GM23338 (cell line): ENCODE measurements at regions not wholly inside any gene's neighbourhood (a gene's known extent, or its start where the extent isn't known, plus 50 kb on each side); places are given as distances from the start of the nearest gene placed in this dataset.

Experiments used
- ATAC-seq: fragments of 200-7000 bp; cut with Tn5 transposase; 3 replicates; pipeline ENCODE4 v1.9.1; 2020
- DNase-seq: peaks from one replicate; pipeline ENCODE4 v3.0.0-alpha.2; 2015; ENCODE audit warnings: low spot score
- H2AFZ ChIP-seq: fragments of 200-600 bp; sonication (generic); 2 replicates; pipeline ENCODE4 v1.8.0; 2016; ENCODE audit warnings: antibody characterized with exemption, mild to moderate bottlenecking, moderate library complexity
- H3F3A ChIP-seq: fragments of 200-600 bp; sonication (generic); replicated peaks from 2 replicates; pipeline ENCODE4 v1.8.0; 2017; ENCODE audit warnings: antibody characterized with exemption, mixed run types, low read depth
- H3K27ac ChIP-seq: fragments of 200-600 bp; sonication (generic); 2 replicates; pipeline ENCODE4 v1.6.1; 2016; ENCODE audit warnings: low read depth
- H3K27me3 ChIP-seq: fragments of 200-600 bp; sonication (generic); 2 replicates; pipeline ENCODE4 v1.8.0; 2016; ENCODE audit warnings: mild to moderate bottlenecking, mixed run types, moderate library complexity; ENCODE audit not compliant: insufficient read depth
- H3K36me3 ChIP-seq: fragments of 200-600 bp; sonication (generic); 2 replicates; pipeline ENCODE4 v1.8.0; 2016; ENCODE audit warnings: mild to moderate bottlenecking; ENCODE audit not compliant: insufficient read depth
- H3K4me1 ChIP-seq: fragments of 200-600 bp; sonication (generic); 2 replicates; pipeline ENCODE4 v1.8.0; 2016; ENCODE audit warnings: mild to moderate bottlenecking, moderate library complexity; ENCODE audit not compliant: insufficient read depth
- H3K4me2 ChIP-seq: fragments of 200-600 bp; sonication (generic); 2 replicates; pipeline ENCODE4 v1.7.1; 2017; ENCODE audit warnings: mixed run types
- H3K4me3 ChIP-seq: fragments of 200-600 bp; sonication (generic); 2 replicates; pipeline ENCODE4 v1.6.1; 2016; ENCODE audit warnings: mixed run types
- H3K79me2 ChIP-seq: fragments of 200-600 bp; sonication (generic); replicated peaks from 2 replicates; pipeline ENCODE4 v1.8.0; 2017; ENCODE audit warnings: mild to moderate bottlenecking; ENCODE audit not compliant: insufficient read depth
- H3K9me2 ChIP-seq: fragments of 200-600 bp; sonication (generic); 2 replicates; pipeline ENCODE4 v1.8.0; 2017; ENCODE audit not compliant: insufficient read depth
- H4K20me1 ChIP-seq: fragments of 200-600 bp; sonication (generic); replicated peaks from 2 replicates; pipeline ENCODE4 v1.8.0; 2017; ENCODE audit warnings: mild to moderate bottlenecking; ENCODE audit not compliant: insufficient read depth
- H3K27ac Mint-ChIP-seq: 2 replicates; pipeline ENCODE4 v1.8.0; 2020; ENCODE audit warnings: inconsistent platforms, mild to moderate bottlenecking, moderate library complexity, mixed read lengths
- H3K27me3 Mint-ChIP-seq: 3 replicates; pipeline ENCODE4 v1.8.0; 2022; ENCODE audit warnings: low read depth, mild to moderate bottlenecking, moderate library complexity, mixed read lengths, inconsistent platforms; ENCODE audit not compliant: insufficient read depth, poor library complexity
- H3K36me3 Mint-ChIP-seq: 3 replicates; pipeline ENCODE4 v1.8.0; 2021; ENCODE audit warnings: low read depth, mild to moderate bottlenecking, inconsistent platforms, moderate library complexity, mixed read lengths
- H3K4me1 Mint-ChIP-seq: 3 replicates; pipeline ENCODE4 v1.8.0; 2020; ENCODE audit warnings: mild to moderate bottlenecking, inconsistent platforms, mixed read lengths
- H3K4me3 Mint-ChIP-seq: 3 replicates; pipeline ENCODE4 v1.8.0; 2021; ENCODE audit warnings: moderate library complexity, mild to moderate bottlenecking, inconsistent platforms, mixed read lengths
- H3K9me3 Mint-ChIP-seq: 3 replicates; pipeline ENCODE4 v1.8.0; 2020; ENCODE audit warnings: moderate library complexity, mild to moderate bottlenecking, inconsistent platforms, mixed read lengths
- CREB1 ChIP-seq: fragments of 250-450 bp; sonication (Bioruptor Pico); IDR thresholded peaks from 2 replicates; pipeline ENCODE4 v1.5.0; 2020; ENCODE audit warnings: low read depth, mild to moderate bottlenecking, moderate library complexity
- CTCF ChIP-seq, 2 experiments: fragments of 200-600 bp in 1 of 2; sonication (generic) in 1 of 2; conservative IDR thresholded peaks; 2 replicates each; pipeline versions ENCODE4 v1.5.1 to v1.6.1; 2016 to 2017; ENCODE audit warnings: antibody characterized with exemption in 2 of 2, low read depth in 2 of 2, mild to moderate bottlenecking in 2 of 2, moderate library complexity in 1 of 2
- EZH2 ChIP-seq: fragments of 200-600 bp; sonication (generic); IDR thresholded peaks from one replicate; pipeline ENCODE4 v1.8.0; 2017; ENCODE audit warnings: antibody characterized with exemption, mild to moderate bottlenecking, low read depth; ENCODE audit not compliant: unreplicated experiment
- EZH2phosphoT487 ChIP-seq: fragments of 200-600 bp; sonication (generic); IDR thresholded peaks from one replicate; pipeline ENCODE4 v1.8.1; 2018; ENCODE audit warnings: antibody characterized with exemption; ENCODE audit not compliant: unreplicated experiment
- JUNB ChIP-seq: IDR thresholded peaks from one replicate; pipeline ENCODE4 v1.6.1; 2016; ENCODE audit warnings: antibody characterized with exemption; ENCODE audit not compliant: unreplicated experiment
- NANOG ChIP-seq: IDR thresholded peaks from 2 replicates; pipeline ENCODE4 v1.6.1; 2016; ENCODE audit warnings: antibody characterized with exemption, borderline replicate concordance
- POLR2AphosphoS5 ChIP-seq: IDR thresholded peaks from 2 replicates; pipeline ENCODE4 v1.6.1; 2016; ENCODE audit warnings: antibody characterized with exemption, low read depth
- STAT1 ChIP-seq: IDR thresholded peaks from one replicate; pipeline ENCODE4 v1.6.1; 2016; ENCODE audit warnings: antibody characterized with exemption; ENCODE audit not compliant: unreplicated experiment
- ZNF114 ChIP-seq: fragments of 250-450 bp; sonication (Bioruptor Pico); IDR thresholded peaks from 2 replicates; pipeline ENCODE4 v1.5.0; 2020; ENCODE audit warnings: mild to moderate bottlenecking, moderate library complexity
- ZNF331 ChIP-seq: fragments of 250-450 bp; sonication (Bioruptor Pico); IDR thresholded peaks from 2 replicates; pipeline ENCODE4 v1.5.0; 2020; ENCODE audit warnings: low read depth, mild to moderate bottlenecking, moderate library complexity
- TF ChIP-seq, protein P1 (sequence below): fragments of 250-450 bp; sonication (Bioruptor Pico); IDR thresholded peaks from 2 replicates; pipeline ENCODE4 v1.5.0; 2020; ENCODE audit warnings: mild to moderate bottlenecking, moderate library complexity
- TF ChIP-seq, protein P2 (sequence below): IDR thresholded peaks from 2 replicates; pipeline ENCODE4 v1.6.1; 2016; ENCODE audit warnings: antibody characterized with exemption
- TF ChIP-seq, protein P3 (sequence below): IDR thresholded peaks from one replicate; pipeline ENCODE4 v1.6.1; 2018; ENCODE audit warnings: antibody characterized with exemption; ENCODE audit not compliant: unreplicated experiment

GRCh38 chr12:103144278-103144677 is 186.8 kb downstream of the ASCL1 start (continued):
- no peak for TF ChIP-seq EZH2phosphoT487
- no peak for TF ChIP-seq ZNF331 (CRISPR knock-in tag)
- TF ChIP-seq EZH2 = no peak
- no peak for TF ChIP-seq JUNB

- Mint-ChIP-seq H3K4me1 (no peaks in the 10 kb centered on the region), H3K27me3 (no peaks in the 10 kb centered on the region), H3K4me3 (no peak overlapping the region), H3K27ac (no peak overlapping the region), H3K36me3 (no peaks in the 10 kb centered on the region), H3K9me3 (peaks cover 2% of the 10 kb centered on the region; the same call in 1 of the 3 replicates)
- no peak for DNase-seq
- no peaks in the 10 kb centered on the region for H3K27me3 ChIP-seq
- no peak overlapping the region for H3K4me3 ChIP-seq
- H3F3A ChIP-seq = no peaks in the 10 kb centered on the region
- no peaks in the 10 kb centered on the region for H3K79me2 ChIP-seq
- no peak overlapping the region for H2AFZ ChIP-seq
- H3K4me2 ChIP-seq = no peak overlapping the region
- no peaks in the 10 kb centered on the region for H3K36me3 ChIP-seq
- no peaks in the 10 kb centered on the region for H3K4me1 ChIP-seq
- TF ChIP-seq EZH2phosphoT487 (no peak), CREB1 (CRISPR knock-in tag) (no peak), STAT1 (no peak), CTCF (conservative IDR thresholded peaks at IDR 0.05; ENCODE audit: low read depth in 2 of 2) (no peak), JUNB (no peak), NANOG (no peak), POLR2AphosphoS5 (no peak), ZNF114 (CRISPR knock-in tag) (no peak)
- TF ChIP-seq, protein P1, sequence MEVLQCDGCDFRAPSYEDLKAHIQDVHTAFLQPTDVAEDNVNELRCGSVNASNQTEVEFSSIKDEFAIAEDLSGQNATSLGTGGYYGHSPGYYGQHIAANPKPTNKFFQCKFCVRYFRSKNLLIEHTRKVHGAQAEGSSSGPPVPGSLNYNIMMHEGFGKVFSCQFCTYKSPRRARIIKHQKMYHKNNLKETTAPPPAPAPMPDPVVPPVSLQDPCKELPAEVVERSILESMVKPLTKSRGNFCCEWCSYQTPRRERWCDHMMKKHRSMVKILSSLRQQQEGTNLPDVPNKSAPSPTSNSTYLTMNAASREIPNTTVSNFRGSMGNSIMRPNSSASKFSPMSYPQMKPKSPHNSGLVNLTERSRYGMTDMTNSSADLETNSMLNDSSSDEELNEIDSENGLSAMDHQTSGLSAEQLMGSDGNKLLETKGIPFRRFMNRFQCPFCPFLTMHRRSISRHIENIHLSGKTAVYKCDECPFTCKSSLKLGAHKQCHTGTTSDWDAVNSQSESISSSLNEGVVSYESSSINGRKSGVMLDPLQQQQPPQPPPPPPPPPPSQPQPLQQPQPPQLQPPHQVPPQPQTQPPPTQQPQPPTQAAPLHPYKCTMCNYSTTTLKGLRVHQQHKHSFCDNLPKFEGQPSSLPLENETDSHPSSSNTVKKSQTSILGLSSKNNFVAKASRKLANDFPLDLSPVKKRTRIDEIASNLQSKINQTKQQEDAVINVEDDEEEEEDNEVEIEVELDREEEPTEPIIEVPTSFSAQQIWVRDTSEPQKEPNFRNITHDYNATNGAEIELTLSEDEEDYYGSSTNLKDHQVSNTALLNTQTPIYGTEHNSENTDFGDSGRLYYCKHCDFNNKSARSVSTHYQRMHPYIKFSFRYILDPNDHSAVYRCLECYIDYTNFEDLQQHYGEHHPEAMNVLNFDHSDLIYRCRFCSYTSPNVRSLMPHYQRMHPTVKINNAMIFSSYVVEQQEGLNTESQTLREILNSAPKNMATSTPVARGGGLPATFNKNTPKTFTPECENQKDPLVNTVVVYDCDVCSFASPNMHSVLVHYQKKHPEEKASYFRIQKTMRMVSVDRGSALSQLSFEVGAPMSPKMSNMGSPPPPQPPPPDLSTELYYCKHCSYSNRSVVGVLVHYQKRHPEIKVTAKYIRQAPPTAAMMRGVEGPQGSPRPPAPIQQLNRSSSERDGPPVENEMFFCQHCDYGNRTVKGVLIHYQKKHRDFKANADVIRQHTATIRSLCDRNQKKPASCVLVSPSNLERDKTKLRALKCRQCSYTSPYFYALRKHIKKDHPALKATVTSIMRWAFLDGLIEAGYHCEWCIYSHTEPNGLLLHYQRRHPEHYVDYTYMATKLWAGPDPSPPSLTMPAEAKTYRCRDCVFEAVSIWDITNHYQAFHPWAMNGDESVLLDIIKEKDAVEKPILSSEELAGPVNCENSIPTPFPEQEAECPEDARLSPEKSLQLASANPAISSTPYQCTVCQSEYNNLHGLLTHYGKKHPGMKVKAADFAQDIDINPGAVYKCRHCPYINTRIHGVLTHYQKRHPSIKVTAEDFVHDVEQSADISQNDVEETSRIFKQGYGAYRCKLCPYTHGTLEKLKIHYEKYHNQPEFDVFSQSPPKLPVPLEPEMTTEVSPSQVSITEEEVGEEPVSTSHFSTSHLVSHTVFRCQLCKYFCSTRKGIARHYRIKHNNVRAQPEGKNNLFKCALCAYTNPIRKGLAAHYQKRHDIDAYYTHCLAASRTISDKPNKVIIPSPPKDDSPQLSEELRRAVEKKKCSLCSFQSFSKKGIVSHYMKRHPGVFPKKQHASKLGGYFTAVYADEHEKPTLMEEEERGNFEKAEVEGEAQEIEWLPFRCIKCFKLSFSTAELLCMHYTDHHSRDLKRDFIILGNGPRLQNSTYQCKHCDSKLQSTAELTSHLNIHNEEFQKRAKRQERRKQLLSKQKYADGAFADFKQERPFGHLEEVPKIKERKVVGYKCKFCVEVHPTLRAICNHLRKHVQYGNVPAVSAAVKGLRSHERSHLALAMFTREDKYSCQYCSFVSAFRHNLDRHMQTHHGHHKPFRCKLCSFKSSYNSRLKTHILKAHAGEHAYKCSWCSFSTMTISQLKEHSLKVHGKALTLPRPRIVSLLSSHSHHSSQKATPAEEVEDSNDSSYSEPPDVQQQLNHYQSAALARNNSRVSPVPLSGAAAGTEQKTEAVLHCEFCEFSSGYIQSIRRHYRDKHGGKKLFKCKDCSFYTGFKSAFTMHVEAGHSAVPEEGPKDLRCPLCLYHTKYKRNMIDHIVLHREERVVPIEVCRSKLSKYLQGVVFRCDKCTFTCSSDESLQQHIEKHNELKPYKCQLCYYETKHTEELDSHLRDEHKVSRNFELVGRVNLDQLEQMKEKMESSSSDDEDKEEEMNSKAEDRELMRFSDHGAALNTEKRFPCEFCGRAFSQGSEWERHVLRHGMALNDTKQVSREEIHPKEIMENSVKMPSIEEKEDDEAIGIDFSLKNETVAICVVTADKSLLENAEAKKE (CRISPR knock-in tag) = no peak
- TF ChIP-seq, protein P2, sequence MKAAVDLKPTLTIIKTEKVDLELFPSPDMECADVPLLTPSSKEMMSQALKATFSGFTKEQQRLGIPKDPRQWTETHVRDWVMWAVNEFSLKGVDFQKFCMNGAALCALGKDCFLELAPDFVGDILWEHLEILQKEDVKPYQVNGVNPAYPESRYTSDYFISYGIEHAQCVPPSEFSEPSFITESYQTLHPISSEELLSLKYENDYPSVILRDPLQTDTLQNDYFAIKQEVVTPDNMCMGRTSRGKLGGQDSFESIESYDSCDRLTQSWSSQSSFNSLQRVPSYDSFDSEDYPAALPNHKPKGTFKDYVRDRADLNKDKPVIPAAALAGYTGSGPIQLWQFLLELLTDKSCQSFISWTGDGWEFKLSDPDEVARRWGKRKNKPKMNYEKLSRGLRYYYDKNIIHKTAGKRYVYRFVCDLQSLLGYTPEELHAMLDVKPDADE = no peak
- TF ChIP-seq, protein P3, sequence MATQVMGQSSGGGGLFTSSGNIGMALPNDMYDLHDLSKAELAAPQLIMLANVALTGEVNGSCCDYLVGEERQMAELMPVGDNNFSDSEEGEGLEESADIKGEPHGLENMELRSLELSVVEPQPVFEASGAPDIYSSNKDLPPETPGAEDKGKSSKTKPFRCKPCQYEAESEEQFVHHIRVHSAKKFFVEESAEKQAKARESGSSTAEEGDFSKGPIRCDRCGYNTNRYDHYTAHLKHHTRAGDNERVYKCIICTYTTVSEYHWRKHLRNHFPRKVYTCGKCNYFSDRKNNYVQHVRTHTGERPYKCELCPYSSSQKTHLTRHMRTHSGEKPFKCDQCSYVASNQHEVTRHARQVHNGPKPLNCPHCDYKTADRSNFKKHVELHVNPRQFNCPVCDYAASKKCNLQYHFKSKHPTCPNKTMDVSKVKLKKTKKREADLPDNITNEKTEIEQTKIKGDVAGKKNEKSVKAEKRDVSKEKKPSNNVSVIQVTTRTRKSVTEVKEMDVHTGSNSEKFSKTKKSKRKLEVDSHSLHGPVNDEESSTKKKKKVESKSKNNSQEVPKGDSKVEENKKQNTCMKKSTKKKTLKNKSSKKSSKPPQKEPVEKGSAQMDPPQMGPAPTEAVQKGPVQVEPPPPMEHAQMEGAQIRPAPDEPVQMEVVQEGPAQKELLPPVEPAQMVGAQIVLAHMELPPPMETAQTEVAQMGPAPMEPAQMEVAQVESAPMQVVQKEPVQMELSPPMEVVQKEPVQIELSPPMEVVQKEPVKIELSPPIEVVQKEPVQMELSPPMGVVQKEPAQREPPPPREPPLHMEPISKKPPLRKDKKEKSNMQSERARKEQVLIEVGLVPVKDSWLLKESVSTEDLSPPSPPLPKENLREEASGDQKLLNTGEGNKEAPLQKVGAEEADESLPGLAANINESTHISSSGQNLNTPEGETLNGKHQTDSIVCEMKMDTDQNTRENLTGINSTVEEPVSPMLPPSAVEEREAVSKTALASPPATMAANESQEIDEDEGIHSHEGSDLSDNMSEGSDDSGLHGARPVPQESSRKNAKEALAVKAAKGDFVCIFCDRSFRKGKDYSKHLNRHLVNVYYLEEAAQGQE = no peak
- no peak overlapping the region for H3K27ac ChIP-seq
- no peaks in the 10 kb centered on the region for H4K20me1 ChIP-seq
- no peak for ATAC-seq
- H3K9me2 ChIP-seq = peaks cover 6% of the 10 kb centered on the region; the same call in 1 of the 2 replicates
Measured at GRCh38 chr12:103160622-103161021, 203.1 kb downstream of the ASCL1 start.
